ENCODE measurements at regions not wholly inside any gene's neighbourhood (a gene's known extent, or its start where the extent isn't known, plus 50 kb on each side); places are given as distances from the start of the nearest gene placed in this dataset.
"Not testable (repeated sequence)": the region's sequence is repeated elsewhere in the genome, so short reads cannot be mapped to it uniquely, and the experiment has no call there.

GRCh38 chr18:39308931-39309521 is 1743.4 kb upstream of the CELF4 start:
- DNase-seq, result not testable (repeated sequence)

GRCh38 chr18:39305766-39306165 is 1740.2 kb upstream of the CELF4 start:
- DNase-seq, result no peak

- no peak for DNase-seq
Observed at GRCh38 chr18:39302481-39302880, 1736.9 kb upstream of the CELF4 start.

GRCh38 chr18:39299152-39299551 is 1733.6 kb upstream of the CELF4 start:
- DNase-seq, result no peak

GRCh38 chr18:39297225-39297624 is 1731.6 kb upstream of the CELF4 start:
- DNase-seq, result no peak

GRCh38 chr18:39296293-39296888 is 1730.8 kb upstream of the CELF4 start:
- no peak for DNase-seq

- no peak for DNase-seq
Observed at GRCh38 chr18:39276764-39277163, 1711.2 kb upstream of the CELF4 start.

GRCh38 chr18:39274535-39274934 is 1708.9 kb upstream of the CELF4 start:
- DNase-seq, result no peak

GRCh38 chr18:39272230-39272629 is 1706.6 kb upstream of the CELF4 start:
- DNase-seq, result no peak

GRCh38 chr18:39271654-39272053 is 1706.1 kb upstream of the CELF4 start:
- DNase-seq, result no peak

- no peak for DNase-seq
Observed at GRCh38 chr18:39260565-39260964, 1695.0 kb upstream of the CELF4 start.

GRCh38 chr18:39259736-39260135 is 1694.1 kb upstream of the CELF4 start:
- DNase-seq, result no peak

- DNase-seq, result no peak
Observed at GRCh38 chr18:39244242-39244641, 1678.6 kb upstream of the CELF4 start.

GRCh38 chr18:39241534-39241933 is 1675.9 kb upstream of the CELF4 start:
- no peak for DNase-seq

GRCh38 chr18:39238981-39239660 is 1673.5 kb upstream of the CELF4 start:
- no peak for DNase-seq

GRCh38 chr18:39235118-39235719 is 1669.6 kb upstream of the CELF4 start:
- DNase-seq, result no peak

GRCh38 chr18:39232937-39233336 is 1667.3 kb upstream of the CELF4 start:
- DNase-seq, result no peak

GRCh38 chr18:39232490-39232889 is 1666.9 kb upstream of the CELF4 start:
- DNase-seq, result no peak

GRCh38 chr18:39230086-39230803 is 1664.6 kb upstream of the CELF4 start:
- DNase-seq, result no peak

GRCh38 chr18:39227769-39228168 is 1662.2 kb upstream of the CELF4 start:
- not testable (repeated sequence) for DNase-seq

- DNase-seq, result no peak
Observed at GRCh38 chr18:39225373-39225772, 1659.8 kb upstream of the CELF4 start.

GRCh38 chr18:39223283-39223682 is 1657.7 kb upstream of the CELF4 start:
- no peak for DNase-seq

GRCh38 chr18:39215920-39216319 is 1650.3 kb upstream of the CELF4 start:
- no peak for DNase-seq

All from NCI-H1694 (cell line).